Vagina (tissue), 2 donors: ENCODE measurements at regions not wholly inside any gene's neighbourhood (a gene's known extent, or its start where the extent isn't known, plus 50 kb on each side); places are given as distances from the start of the nearest gene placed in this dataset.

Experiments
- DNase-seq, 2 donors: peaks; one replicate each; pipeline ENCODE4 v3.0.0-alpha.2; 2017; ENCODE audit errors: extremely low spot score in 2 of 2
- H3K27ac ChIP-seq: fragments of 200-600 bp; sonication (generic); one replicate; pipeline ENCODE4 v1.5.1; 2019
- H3K27me3 ChIP-seq: fragments of 200-600 bp; sonication (generic); one replicate; pipeline ENCODE4 v1.5.1; 2019
- H3K36me3 ChIP-seq, 2 donors: fragments of 200-600 bp; sonication (generic); one replicate each; pipeline ENCODE4 v1.5.1; 2017 to 2019
- H3K4me1 ChIP-seq: fragments of 200-600 bp; sonication (generic); one replicate; pipeline ENCODE4 v1.5.1; 2019
- H3K4me3 ChIP-seq, 2 donors: fragments of 200-600 bp; sonication (generic); 1 replicate in 1 of 2; 2 replicates in 1 of 2; pipeline ENCODE4 v1.5.1; 2016 to 2019
- H3K9me3 ChIP-seq: fragments of 200-600 bp; sonication (generic); one replicate; pipeline ENCODE4 v1.5.1; 2019
- CTCF ChIP-seq, 3 experiments: fragments of 450-650 bp in 2 of 3; fragments of 200-600 bp in 1 of 3; sonication (generic) in 1 of 3; IDR thresholded peaks; one replicate each; pipeline ENCODE4 v1.5.1; 2017 to 2019; ENCODE audit warnings: antibody characterized with exemption in 3 of 3, mild to moderate bottlenecking in 2 of 3, moderate library complexity in 2 of 3
- POLR2A ChIP-seq, 2 donors: fragments of 450-650 bp; IDR thresholded peaks; one replicate each; pipeline ENCODE4 v1.6.1; 2017; ENCODE audit warnings: antibody characterized with exemption in 2 of 2, mild to moderate bottlenecking in 2 of 2, moderate library complexity in 2 of 2
- POLR2AphosphoS5 ChIP-seq, 2 donors: sonication (generic); formaldehyde crosslinking; IDR thresholded peaks; one replicate each; pipeline ENCODE4 v1.9.0; 2017; ENCODE audit warnings: antibody characterized with exemption in 2 of 2, mild to moderate bottlenecking in 2 of 2, low read depth in 1 of 2; ENCODE audit not compliant: insufficient read depth in 1 of 2
- intact Hi-C: fragments of 100-400 bp; cut with DNase I; formaldehyde crosslinking; loops from one replicate; pipeline ENCODE4 v1.15.1; 2023

GRCh38 chr21:18049461-18049860, 195.2 kb upstream of the CHODL start:
- TF ChIP-seq CTCF (IDR thresholded peaks at IDR 0.05) (no peak), POLR2A (IDR thresholded peaks at IDR 0.05) (no peak)
- no peak for DNase-seq
- no peaks in the 10 kb centered on the region for H3K36me3 ChIP-seq
- H3K27me3 ChIP-seq, result no peaks in the 10 kb centered on the region
- intact Hi-C loops, result no loop called here
- H3K4me1 ChIP-seq, result no peaks in the 10 kb centered on the region
- H3K27ac ChIP-seq, result no peak overlapping the region
- no peaks in the 10 kb centered on the region for H3K9me3 ChIP-seq
- H3K4me3 ChIP-seq, result no peak overlapping the region

- H3K4me3 ChIP-seq, result no peak overlapping the region
- intact Hi-C loops, result no loop called here
- TF ChIP-seq POLR2A (IDR thresholded peaks at IDR 0.05) (no peak), POLR2AphosphoS5 (IDR thresholded peaks at IDR 0.05; ENCODE audit: insufficient read depth in 1 of 2, low read depth in 1 of 2) (no peak), CTCF (IDR thresholded peaks at IDR 0.05) (peak in 1 of 3 experiments; percentile 7)
Observed at GRCh38 chr21:18041012-18041411, 203.6 kb upstream of the CHODL start.

GRCh38 chr21:18030248-18030647, 211.1 kb upstream of the C21orf91 start:
- Histone ChIP-seq H3K4me1 (no peaks in the 10 kb centered on the region), H3K36me3 (no peaks in the 10 kb centered on the region), H3K9me3 (no peaks in the 10 kb centered on the region), H3K27ac (no peak overlapping the region), H3K4me3 (no peak overlapping the region), H3K27me3 (no peaks in the 10 kb centered on the region)
- TF ChIP-seq CTCF (IDR thresholded peaks at IDR 0.05) (no peak), POLR2A (IDR thresholded peaks at IDR 0.05) (no peak), POLR2AphosphoS5 (IDR thresholded peaks at IDR 0.05; ENCODE audit: insufficient read depth in 1 of 2, low read depth in 1 of 2) (no peak)
- intact Hi-C loops, result no loop called here
- DNase-seq, result no peak

More at GRCh38 chr21:18041012-18041411, 203.6 kb upstream of the CHODL start:
- H3K4me1 ChIP-seq, result no peaks in the 10 kb centered on the region
- H3K36me3 ChIP-seq, result no peaks in the 10 kb centered on the region
- no peaks in the 10 kb centered on the region for H3K9me3 ChIP-seq
- no peaks in the 10 kb centered on the region for H3K27me3 ChIP-seq
- no peak overlapping the region for H3K27ac ChIP-seq
- no peak for DNase-seq

GRCh38 chr21:18026359-18026758, 207.2 kb upstream of the C21orf91 start:
- no peak for DNase-seq
- H3K27me3 ChIP-seq, result no peaks in the 10 kb centered on the region
- TF ChIP-seq POLR2AphosphoS5 (IDR thresholded peaks at IDR 0.05; ENCODE audit: insufficient read depth in 1 of 2, low read depth in 1 of 2) (no peak), CTCF (IDR thresholded peaks at IDR 0.05) (no peak), POLR2A (IDR thresholded peaks at IDR 0.05) (no peak)
- no peaks in the 10 kb centered on the region for H3K4me1 ChIP-seq
- no peaks in the 10 kb centered on the region for H3K36me3 ChIP-seq
- no peaks in the 10 kb centered on the region for H3K9me3 ChIP-seq
- no peak overlapping the region for H3K4me3 ChIP-seq
- intact Hi-C loops, result no loop called here
- H3K27ac ChIP-seq, result no peak overlapping the region

GRCh38 chr21:18023711-18024110, 204.6 kb upstream of the C21orf91 start:
- DNase-seq, result no peak
- intact Hi-C loops, result no loop called here
- no peak overlapping the region for H3K27ac ChIP-seq
- no peaks in the 10 kb centered on the region for H3K4me1 ChIP-seq
- no peaks in the 10 kb centered on the region for H3K36me3 ChIP-seq
- H3K27me3 ChIP-seq, result no peaks in the 10 kb centered on the region
- no peak for TF ChIP-seq POLR2A (IDR thresholded peaks at IDR 0.05)
- TF ChIP-seq POLR2AphosphoS5 (IDR thresholded peaks at IDR 0.05; ENCODE audit: insufficient read depth in 1 of 2, low read depth in 1 of 2), result no peak
- no peak for TF ChIP-seq CTCF (IDR thresholded peaks at IDR 0.05)
- no peak overlapping the region for H3K4me3 ChIP-seq
- no peaks in the 10 kb centered on the region for H3K9me3 ChIP-seq
